GM19043 (cell line): ENCODE measurements at regions not wholly inside any gene's neighbourhood (a gene's known extent, or its start where the extent isn't known, plus 50 kb on each side); places are given as distances from the start of the nearest gene placed in this dataset.

Source experiments
- ATAC-seq: cut with Tn5 transposase; IDR thresholded peaks from one replicate; pipeline ENCODE4 v1.9.1; 2021; ENCODE audit warnings: low read depth; ENCODE audit not compliant: unreplicated experiment

DNA sequence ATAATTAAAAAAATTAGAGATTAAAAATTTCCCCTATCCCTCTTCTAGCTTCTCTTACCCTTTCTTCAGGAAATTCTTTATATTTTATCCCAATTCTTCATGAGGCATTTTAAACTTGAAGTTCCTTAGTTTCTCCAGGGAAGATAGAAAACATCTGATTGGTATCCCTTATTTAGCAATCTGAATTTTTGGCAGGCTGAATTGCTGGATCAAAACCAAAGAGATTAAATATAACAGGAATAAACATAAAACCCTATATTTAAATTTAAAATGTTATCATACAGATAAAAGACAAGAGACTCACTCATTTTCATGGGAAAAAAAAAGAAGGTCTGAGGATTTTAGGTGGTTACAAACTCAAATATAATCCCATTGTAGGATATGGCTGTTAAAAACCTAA is 204.2 kb downstream of the CHRM3 start:
- no peak for ATAC-seq

DNA sequence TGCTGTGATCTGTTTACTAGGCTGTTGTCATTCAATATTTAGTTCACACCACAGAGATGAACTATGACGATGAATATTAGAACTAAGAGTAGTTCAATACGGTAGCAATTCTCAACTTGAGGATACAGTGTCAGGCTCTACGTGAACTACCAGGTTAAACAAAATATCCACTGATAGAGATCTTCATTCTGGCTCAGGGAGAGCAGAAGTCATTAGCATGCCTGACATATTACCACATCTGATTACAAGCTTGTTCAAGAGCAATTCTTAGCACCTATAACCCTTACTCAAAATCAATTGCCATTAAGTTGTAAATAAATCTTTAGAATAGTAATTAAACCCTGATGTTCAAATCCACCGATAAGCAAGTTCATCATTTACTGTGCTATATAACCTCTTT is 207.2 kb downstream of the CHRM3 start:
- ATAC-seq, result no peak

DNA sequence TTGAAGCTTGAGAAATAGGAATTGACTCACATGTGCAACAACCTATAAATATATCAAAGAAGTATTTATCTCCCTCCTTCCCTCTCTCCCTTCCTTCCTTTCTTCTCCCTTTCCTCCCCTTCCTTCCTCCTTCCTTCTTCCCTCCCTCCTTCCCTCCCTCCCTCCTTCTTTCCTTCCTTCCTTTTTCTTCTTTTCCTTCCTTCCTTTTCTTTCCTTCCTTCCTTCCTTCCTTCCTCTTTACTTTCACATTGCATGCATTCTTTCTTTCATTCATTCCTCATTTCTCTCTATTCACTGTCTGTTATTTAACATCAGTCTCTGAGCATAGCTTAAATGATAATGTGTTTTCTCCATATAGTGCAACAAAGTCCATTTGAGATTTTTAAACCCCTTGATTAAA is 214.2 kb downstream of the CHRM3 start:
- no peak for ATAC-seq

DNA sequence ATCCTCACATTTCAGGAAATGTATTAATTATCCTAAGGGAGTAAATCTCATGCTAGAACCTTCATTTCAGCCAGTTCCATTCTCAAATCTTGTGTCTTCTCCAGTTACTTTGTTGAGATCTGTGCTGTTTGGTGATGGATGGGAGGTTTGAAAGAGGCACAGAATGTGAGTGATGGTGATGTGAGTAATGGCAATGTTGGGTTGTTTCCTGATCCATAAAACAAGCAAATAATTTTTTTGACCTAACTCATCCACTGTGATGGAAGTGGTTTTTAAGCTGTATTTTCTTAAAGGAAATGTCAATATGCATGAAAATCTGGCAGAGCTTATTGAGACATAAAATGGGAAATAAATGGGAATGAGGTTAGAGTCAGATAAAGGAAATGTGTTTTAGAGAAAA is 214.7 kb downstream of the CHRM3 start:
- ATAC-seq, result no peak

DNA sequence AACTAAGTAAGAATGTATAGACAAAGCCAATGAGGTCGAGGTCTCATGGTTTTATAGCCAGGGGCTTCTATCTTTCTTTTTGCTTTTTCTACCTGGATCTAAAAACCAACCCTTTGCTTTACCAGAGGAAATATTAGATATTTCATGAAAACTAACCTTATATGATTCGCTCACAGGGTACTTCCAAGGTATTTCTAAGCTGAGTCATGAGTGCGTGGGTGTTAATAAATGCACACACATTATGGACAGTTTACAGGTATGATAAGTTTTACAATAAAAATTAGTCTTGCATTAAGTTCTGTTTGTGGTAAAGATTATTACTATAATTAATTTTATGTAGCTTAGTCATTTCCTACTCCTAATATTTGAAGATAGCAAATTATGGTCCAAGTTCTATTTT is 217.2 kb downstream of the CHRM3 start:
- ATAC-seq, result no peak

DNA sequence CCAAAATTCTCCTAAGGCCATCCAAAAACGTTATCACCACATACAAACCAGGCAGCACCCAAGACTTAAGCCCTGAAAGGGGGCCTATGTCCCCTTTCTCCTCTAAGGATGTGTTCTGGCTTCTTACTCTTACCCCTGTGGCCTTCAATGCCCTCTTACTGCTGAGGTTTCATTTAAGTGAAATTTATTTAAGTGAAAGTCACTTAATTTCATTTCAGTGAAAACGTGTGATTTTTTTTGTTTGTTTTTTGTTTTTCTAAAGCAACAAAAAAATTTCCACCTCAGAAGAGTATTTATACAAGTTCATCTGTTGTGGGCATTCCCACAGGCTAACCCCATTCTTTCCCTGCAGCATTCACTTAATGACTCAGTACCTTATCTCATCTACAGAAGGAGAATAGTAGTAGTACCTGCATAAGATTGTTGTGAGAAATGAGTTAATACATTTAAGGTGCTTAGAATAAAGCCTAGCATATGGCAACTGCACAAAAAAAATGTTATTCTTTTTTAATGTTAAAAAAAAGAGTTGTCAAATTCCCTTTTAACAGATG is 220.6 kb downstream of the CHRM3 start:
- ATAC-seq, result no peak

DNA sequence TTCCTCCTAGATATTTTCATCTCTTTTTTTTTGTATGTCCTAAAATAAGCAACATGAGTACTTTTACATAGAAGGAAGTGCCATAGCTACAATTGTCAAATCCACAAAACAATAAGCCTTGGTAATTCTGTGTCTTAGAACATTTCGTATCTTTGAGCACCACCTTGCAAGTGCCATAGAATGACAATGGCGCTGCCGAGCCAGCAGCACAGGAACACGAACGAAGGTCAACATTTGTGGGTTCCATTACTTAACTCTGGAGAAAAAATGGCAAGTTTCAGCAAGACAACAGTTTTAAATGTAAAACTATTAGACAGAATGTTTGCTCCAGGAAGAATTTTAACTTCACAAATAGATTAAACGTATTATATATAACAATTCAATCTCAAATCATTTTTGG is 222.1 kb downstream of the CHRM3 start:
- no peak for ATAC-seq

DNA sequence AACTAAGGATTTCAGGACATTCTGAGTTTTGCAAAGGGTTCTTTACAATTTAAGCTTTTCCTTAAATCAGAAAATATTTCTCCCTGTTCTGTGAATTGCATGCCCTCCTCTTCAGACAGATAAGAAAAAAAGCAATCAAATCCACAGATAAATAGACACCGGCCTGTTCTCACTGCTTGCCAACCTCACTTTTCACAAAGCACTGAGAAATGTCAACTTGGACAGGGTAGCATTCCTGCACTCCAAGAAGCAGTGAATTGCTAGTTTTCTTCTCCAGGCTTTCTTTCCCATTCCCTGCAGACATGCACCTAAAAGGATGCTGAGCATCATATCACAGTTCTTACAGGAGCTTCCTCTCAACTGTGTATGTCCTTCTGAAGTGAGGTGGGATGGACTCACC is 226.0 kb downstream of the CHRM3 start:
- ATAC-seq, result no peak

DNA sequence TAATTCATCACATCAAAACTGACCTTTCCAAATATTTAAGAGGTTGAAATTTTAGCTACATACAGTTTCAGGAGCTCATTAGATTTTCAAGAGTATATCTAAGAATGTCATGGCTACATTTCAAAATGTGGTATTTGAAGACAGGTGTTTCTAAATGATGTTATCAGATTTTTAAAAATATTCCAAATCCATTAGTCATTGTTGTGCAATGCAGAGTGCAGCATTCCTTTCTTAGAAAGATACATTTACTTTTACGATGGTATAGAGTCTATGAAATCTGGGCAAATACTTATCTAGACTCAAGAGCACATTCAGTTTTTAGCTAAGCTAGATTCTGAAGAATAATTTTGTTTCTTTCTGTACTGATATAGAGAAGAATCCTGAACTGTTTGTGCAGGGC is 230.3 kb downstream of the CHRM3 start:
- ATAC-seq, result no peak

DNA sequence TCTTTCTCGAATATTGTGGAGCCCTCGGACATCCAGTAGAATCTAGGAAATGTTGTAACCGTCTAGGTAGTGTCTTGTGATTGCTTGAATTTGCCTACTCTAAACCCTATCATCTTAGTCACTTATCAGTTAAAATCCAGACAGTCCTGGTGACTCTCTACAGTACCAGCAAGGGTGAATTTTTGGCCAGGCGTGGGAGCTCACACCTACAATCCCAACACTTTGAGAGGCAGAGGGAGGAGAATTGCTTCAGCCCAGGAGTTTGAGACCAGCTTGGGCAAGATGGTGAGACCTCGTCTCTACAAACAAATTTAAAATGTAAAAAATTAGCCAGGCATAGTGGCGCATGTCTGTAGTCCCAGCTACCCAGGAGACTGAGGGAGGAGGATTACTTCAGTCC is 230.9 kb downstream of the CHRM3 start:
- ATAC-seq, result no peak

DNA sequence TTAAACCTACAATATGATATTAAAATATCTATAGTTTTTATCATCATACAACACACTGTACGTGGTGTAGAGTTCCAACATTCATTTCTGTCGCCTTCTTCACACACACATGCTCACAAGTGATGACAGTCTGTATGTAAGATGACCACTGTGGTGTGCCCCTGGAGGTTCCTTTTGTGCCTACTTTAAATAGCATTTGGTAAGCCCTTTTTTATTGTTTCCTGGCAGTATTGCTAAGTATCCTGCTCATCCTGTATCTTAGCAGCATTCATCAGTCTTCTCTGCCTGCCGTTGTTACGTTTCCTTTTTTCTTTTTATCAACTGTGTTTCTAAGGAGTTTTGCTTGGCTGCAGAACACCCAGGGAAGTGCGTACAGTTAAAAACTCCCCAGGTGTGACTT is 231.4 kb downstream of the CHRM3 start:
- no peak for ATAC-seq

DNA sequence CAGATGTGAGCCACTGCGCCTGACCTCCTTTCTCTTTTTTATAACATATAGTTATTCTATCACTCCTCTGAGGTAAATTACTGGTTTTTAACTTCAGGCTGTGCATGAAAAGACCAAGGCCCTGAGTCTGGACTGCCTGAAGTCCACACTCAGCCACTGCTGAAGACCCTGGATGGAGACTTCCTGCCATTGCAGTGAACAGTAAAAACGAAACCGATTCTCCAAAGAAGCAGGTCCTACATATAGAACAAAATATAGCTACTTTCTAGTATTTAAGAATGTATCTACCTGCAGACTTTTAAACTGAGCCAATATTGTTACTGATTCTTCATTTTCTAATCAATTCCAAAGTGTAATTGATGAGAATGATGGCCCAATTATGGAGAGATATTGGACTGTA is 232.8 kb downstream of the CHRM3 start:
- no peak for ATAC-seq

DNA sequence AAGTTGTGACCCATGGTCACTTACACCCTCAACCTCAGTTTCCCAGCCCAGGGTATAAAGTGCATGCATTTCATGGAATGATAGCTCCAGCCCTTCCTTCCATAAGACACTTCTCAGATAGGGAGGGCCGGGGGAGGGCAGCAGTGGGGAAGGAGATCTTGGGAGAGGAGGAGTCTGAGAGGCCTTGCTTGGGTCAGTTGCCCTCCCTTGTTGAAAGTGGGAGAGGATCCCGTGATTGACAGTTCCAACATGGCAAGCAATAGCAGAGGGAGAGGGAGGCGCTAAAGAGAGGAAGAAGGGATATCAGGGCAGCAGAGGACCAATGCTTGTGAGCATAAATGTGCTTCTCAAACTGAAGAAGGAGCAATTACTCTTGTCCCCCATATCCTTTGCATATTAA is 244.4 kb downstream of the CHRM3 start:
- ATAC-seq, result no peak

DNA sequence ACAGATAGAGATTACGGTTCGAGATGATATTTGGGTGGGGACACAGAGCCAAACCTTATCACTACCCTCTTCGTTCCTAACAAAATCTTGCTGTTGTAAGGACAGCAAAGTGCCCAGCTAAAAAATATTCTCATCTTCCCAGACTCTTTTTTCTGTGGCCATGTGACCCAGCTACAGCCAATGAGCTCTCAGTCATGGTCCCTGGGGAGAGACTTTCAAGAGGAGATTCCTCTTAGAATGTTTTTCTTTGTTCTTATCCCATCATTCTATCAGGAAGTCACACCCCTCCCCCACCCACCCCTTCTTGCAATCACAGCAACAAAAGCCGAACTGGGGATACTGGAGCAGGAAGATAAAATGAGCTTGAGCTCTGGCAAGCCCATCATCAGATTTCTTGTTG is 247.1 kb downstream of the CHRM3 start:
- no peak for ATAC-seq

DNA sequence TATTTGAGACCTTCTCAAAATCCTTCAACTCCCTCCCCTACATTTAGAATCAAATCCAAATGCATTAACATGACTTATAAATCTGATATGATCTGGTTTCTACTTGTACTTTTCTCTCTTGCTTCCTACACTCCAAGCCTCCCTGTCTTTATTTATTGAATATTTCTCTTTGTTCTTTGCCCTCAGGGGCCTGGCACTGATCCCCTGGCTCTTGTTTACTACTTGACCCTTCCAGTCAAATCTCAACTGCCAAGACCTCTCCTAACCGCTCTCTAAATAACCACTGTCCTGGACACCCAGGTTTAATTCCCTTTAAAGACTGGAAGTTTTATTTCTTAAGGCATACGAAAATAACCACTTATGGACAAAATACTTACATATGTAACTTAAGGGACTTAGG is 248.9 kb downstream of the CHRM3 start:
- ATAC-seq, result no peak

DNA sequence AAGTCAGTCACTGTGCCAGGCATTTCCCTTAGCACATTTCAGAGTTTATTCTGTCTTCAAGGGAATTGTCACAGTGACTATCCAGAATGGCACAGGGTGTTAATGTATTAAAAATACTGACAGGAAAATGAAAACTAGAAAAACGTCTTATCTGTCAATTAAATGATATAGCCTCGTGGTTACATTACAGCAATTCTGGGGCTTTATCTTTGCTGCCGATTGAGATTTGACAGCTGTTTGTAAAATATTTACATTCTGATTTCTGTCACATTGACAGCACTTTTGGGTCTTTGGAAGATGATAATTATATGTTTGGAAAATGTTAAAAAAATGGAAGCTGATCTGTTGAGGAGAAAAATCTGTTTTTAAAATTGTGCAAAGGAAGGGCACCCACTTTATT is 250.0 kb downstream of the CHRM3 start:
- ATAC-seq, result no peak

DNA sequence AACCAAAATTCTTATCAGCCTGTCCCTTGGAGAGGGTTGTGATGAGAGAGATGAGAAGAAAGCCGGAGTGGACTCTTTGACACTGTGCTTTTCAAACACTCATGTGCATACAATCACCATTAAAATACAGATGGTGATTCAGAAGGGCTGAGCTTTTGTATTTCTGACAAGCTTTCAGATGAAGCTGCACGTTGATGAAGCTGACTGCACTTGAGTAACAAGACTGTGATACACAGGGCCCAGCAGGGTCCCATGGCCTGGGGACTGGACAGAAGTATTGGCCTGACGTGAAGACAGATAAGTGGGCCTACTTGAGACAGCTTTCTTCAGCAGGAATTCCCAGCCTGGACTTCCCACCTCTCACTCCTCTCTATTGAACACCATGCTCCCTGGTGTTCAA is 258.2 kb downstream of the CHRM3 start:
- no peak for ATAC-seq

DNA sequence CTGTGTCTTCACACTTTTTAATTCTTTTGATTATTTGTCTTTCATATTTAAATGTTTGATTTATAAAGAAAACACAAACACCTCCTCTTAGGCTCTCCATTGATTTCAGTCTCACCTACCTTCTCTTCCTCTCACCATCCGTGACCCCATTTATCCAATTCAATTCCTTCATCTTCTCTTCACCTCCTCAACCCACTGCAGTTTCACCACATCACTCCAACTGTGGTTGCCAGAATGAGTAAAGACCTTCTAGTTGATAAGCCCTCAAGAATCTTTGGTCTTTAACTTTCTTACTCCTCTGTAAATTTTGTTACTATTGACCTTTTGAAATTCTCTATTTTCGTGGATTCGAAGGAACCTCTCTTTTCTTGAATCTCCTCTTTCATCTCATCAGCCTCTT is 260.7 kb downstream of the CHRM3 start:
- no peak for ATAC-seq

DNA sequence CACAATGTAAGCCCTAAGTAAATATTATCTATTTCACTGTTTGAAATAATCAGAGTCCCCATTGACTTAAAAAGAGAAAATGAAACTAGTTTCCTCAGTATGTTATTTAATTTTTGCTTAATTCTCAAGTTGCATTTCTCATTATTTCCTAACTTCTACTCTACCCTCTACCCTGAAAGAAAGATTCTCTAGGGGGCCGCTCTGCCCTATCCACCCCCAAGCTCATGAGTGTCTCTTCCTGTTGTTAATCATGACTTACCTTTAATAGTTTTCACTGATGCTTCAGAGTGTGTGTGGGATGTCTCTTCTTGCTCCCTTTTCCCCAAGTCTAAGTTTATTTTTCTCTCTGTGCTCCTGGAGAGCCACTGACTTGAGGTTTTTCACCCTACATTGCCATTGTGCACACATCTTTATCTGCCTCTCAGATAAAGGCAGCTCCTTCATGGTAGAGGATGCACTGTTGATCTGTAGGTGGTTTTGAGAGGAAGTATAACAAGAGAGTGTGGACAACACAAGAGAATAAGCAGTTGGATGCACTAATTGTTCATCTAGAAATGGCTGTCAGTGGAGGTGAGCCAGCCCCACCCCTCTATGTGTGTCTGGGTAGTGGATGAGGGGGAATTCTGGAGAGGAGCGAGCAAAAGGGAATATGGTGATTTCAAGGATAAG is 261.7 kb downstream of the CHRM3 start:
- no peak for ATAC-seq

DNA sequence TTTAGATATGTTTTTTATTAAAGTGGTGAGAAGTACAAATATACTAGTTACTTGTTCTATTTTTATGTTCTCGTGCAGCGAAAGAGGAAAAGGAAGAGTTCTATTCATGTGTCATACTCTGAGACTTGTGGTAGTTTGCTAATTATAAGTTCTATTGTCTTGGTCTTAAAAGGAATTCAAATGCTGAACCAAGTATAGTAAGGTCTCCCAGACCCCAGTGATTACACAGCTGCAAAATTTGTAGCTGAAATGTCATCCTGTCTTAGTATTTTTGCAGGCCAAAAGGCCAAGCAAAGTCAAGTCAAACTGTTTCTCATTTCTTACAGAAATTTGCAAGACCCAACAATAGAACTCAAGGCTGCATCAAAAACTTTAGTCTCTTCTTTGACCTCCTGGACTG is 268.7 kb downstream of the CHRM3 start:
- ATAC-seq, result no peak

DNA sequence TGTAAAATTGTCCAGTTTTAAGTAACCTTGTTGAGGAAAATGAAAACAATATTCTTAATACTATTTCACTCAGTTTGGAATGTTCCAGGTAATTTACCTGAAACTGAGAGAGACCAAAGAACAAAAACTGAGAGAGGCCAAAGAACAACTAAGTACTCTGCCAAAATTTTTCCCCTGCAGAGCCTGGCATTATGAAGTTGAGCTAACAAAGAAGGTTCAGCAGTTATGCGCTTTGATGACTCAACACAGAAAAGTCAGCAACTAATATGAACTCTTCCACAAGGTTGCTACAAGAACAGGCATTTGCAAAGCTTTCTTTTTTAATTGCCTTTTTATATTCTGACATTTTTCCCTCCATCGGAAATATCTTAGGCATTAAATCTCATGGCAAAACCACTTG is 270.9 kb downstream of the CHRM3 start:
- no peak for ATAC-seq

DNA sequence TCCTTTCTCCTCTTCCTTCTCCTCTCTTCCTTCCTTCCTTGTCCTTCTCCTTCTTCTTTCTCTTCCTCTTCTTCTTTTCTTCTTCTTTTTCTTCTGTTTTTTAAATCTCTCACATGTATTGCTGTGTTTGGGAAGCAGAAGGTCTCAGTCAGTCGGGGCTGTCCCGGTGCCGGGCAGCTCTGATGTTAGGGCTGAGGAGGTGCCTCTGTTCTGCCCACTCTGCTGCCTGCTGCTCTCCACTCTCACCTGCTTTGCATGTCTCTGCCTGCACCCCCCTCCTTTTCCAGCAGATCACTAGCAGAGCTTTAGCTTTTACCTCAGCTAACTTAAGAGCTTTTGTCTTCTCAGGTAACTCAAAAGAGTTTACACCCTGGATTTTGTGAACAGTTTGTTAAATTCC is 276.6 kb downstream of the CHRM3 start:
- no peak for ATAC-seq

DNA sequence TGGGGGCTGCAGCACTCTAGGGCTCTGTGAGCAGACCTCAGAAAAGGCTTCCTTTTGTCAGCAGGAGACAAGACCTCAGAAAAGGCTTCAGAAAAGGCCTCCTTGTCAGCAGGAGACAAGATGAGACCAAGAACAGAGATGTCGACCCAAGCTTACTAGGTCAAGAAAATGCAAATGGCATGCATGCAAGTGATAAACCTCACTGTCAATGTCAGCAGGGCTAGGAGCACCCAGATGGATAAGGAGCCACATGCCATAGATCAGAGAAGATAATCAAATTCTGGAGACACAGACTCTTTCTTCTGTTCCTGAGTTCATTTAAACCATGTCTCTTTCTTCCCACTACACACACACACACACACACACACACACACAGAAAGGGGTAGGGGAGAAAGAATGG is 285.9 kb downstream of the CHRM3 start:
- ATAC-seq, result no peak
